ENCODE measurements at regions not wholly inside any gene's neighbourhood (a gene's known extent, or its start where the extent isn't known, plus 50 kb on each side); places are given as distances from the start of the nearest gene placed in this dataset.
A peak's percentile ranks its signal among the peaks of the same experiment; 100 is the strongest.

DNA sequence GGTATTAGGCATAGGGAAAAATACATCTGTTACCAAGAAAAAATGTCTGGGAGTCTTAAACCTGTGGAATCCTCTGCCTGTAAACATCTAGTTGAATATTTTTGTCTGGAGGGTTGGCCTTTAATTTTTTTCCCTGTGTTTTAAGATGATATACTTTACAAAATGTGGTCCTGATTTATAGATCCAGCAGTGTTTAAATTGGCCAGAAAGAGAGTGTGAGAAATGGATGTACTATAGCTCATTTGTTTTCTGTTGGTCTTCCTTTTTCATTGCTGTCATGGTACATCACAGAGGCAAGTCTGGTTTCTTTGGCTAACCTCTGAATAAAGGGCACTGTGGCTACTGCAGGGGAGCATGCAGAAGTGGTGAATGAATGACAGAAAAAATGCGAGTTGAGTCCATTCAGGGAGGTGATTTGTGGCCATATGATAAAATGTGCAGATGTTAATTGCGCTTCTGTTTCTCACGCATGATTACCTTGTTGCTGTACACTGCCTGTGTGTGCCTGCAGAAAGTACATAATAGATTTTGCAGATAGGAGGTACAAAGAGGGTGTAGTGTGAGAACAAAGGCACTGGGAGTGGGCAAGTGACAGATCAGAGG, 150.0 kb downstream of the NFKBIZ start (continued):
- TF ChIP-seq E2F4 (IDR thresholded peaks at IDR 0.05; ENCODE audit: low read depth, low read length): no peak

GRCh38 chr3:102000620-102001209, 151.4 kb downstream of the NFKBIZ start:
- FAIRE-seq: no peak
- in situ Hi-C loops (cut with MboI) (no loop called here), intact Hi-C loops (cut with micrococcal nuclease; ENCODE audit: unreplicated experiment) (no loop called here)
- Histone ChIP-seq H2AFZ (ENCODE audit: control insufficient read depth, low read depth, low read length) (no peak overlapping the region), H3K9ac (ENCODE audit: control insufficient read depth, insufficient read depth, low read length) (no peak overlapping the region), H3K79me2 (ENCODE audit: control insufficient read depth, insufficient read depth, low read length) (no peaks in the 10 kb centered on the region), H3K9me3 (replicated peaks; ENCODE audit: control insufficient read depth, insufficient read depth, low read length) (no peaks in the 10 kb centered on the region; the same call in 2 of the 3 replicates), H3K27ac (ENCODE audit: control insufficient read depth, insufficient read depth) (no peak overlapping the region), H3K4me1 (ENCODE audit: control insufficient read depth, insufficient read depth, low read length) (peaks cover 25% of the 10 kb centered on the region), H3K27me3 (replicated peaks in 1 of 2; ENCODE audit: control insufficient read depth in 2 of 2, insufficient read depth in 2 of 2, low read length in 1 of 2) (no peaks in the 10 kb centered on the region), H3K36me3 (ENCODE audit: control insufficient read depth in 2 of 2, insufficient read depth in 2 of 2, low read length in 1 of 2) (no peaks in the 10 kb centered on the region), H3K4me2 (ENCODE audit: control insufficient read depth, insufficient read depth) (no peak overlapping the region), H4K20me1 (ENCODE audit: control insufficient read depth, insufficient read depth) (no peaks in the 10 kb centered on the region), H3K4me3 (no peak overlapping the region)
- no peak for TF ChIP-seq ZZZ3 (IDR thresholded peaks at IDR 0.05; ENCODE audit: control insufficient read depth, insufficient read length, low read depth)
- TF ChIP-seq IKZF1 (conservative IDR thresholded peaks at IDR 0.05): 0 out of 2 replicates have a peak, but pooled peaks have one; percentile 13
- TF ChIP-seq NKRF (conservative IDR thresholded peaks at IDR 0.05): no peak
- TF ChIP-seq, protein P1, sequence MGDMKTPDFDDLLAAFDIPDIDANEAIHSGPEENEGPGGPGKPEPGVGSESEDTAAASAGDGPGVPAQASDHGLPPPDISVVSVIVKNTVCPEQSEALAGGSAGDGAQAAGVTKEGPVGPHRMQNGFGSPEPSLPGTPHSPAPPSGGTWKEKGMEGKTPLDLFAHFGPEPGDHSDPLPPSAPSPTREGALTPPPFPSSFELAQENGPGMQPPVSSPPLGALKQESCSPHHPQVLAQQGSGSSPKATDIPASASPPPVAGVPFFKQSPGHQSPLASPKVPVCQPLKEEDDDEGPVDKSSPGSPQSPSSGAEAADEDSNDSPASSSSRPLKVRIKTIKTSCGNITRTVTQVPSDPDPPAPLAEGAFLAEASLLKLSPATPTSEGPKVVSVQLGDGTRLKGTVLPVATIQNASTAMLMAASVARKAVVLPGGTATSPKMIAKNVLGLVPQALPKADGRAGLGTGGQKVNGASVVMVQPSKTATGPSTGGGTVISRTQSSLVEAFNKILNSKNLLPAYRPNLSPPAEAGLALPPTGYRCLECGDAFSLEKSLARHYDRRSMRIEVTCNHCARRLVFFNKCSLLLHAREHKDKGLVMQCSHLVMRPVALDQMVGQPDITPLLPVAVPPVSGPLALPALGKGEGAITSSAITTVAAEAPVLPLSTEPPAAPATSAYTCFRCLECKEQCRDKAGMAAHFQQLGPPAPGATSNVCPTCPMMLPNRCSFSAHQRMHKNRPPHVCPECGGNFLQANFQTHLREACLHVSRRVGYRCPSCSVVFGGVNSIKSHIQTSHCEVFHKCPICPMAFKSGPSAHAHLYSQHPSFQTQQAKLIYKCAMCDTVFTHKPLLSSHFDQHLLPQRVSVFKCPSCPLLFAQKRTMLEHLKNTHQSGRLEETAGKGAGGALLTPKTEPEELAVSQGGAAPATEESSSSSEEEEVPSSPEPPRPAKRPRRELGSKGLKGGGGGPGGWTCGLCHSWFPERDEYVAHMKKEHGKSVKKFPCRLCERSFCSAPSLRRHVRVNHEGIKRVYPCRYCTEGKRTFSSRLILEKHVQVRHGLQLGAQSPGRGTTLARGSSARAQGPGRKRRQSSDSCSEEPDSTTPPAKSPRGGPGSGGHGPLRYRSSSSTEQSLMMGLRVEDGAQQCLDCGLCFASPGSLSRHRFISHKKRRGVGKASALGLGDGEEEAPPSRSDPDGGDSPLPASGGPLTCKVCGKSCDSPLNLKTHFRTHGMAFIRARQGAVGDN (IDR thresholded peaks at IDR 0.05): peak; percentile 80
- no peak for TF ChIP-seq PML (IDR thresholded peaks at IDR 0.05; ENCODE audit: low read length)
- peak; percentile 60; the same call in 1 of the 2 replicates for TF ChIP-seq SPI1 (IDR thresholded peaks at IDR 0.05; ENCODE audit: borderline replicate concordance, insufficient read depth, low read depth, low read length)
- no peak for TF ChIP-seq ASH2L (IDR thresholded peaks at IDR 0.05; ENCODE audit: borderline replicate concordance, low read depth)
- TF ChIP-seq ATF2 (IDR thresholded peaks at IDR 0.05; ENCODE audit: low read length): no peak
- ChIA-PET CTCF (interaction anchor here (1.2 kb wide), 1 partner anchor 19 kb away, joined by 3 read pairs; no protein-coding TSS in a partner anchor), POLR2A (interaction anchor here (0.7 kb wide), 1 partner anchor 37 kb away, joined by 3 read pairs; no protein-coding TSS in a partner anchor), RAD21 (ENCODE audit: unreplicated experiment) (interaction anchor here (1.1 to 1.8 kb wide), 3 partner anchors 57 to 225 kb away, joined by 3 to 5 read pairs (median 3); no protein-coding TSS in a partner anchor), SMC1A (ENCODE audit: uncharacterized antibody, unreplicated experiment) (interaction anchor here (0.6 to 3.3 kb wide), 8 partner anchors 18 to 228 kb away, joined by 3 to 17 read pairs (median 4); no protein-coding TSS in a partner anchor)
- no TSS peak for BruUV-seq (replicated peaks)
- DNase-seq (ENCODE audit: low read depth, low spot score): no peak
- ATAC-seq: peak; percentile 31; the same call in 2 of the 3 replicates
- 11% methylated on average over 3 of the region's 3 CpGs for WGBS (ENCODE audit: insufficient coverage, insufficient replicate concordance, low lambda C conversion rate, missing lambda C conversion rate)
